Naive thymus-derived CD4-positive, alpha-beta T cell (primary cell): ENCODE measurements at regions not wholly inside any gene's neighbourhood (a gene's known extent, or its start where the extent isn't known, plus 50 kb on each side); places are given as distances from the start of the nearest gene placed in this dataset.
"Not testable (repeated sequence)": the region's sequence is repeated elsewhere in the genome, so short reads cannot be mapped to it uniquely, and the experiment has no call there.

ENCODE experiments used
- ATAC-seq: fragments of 150-1000 bp; cut with Tn5 transposase; 2 replicates; pipeline ENCODE4 v1.10.0; 2021; ENCODE audit warnings: mild to moderate bottlenecking, moderate library complexity
- CTCF ChIA-PET: fragments of 350-600 bp; sonication (Branson Sonifier 250); formaldehyde crosslinking; loops from one replicate; lab custom pipeline; 2021; ENCODE audit warnings: antibody characterized with exemption; lab: Charles Lee
- POLR2A ChIA-PET: fragments of 350-600 bp; sonication (Branson Sonifier 250); formaldehyde crosslinking; loops from one replicate; lab custom pipeline; 2021; ENCODE audit warnings: antibody characterized with exemption, inconsistent platforms; lab: Charles Lee
- DNase-seq, 9 donors: peaks; one replicate each; pipeline versions ENCODE4 v3.0.0 to v3.0.0-alpha.2; 2020 to 2022; ENCODE audit warnings: mixed read lengths in 1 of 9
- H3K27ac ChIP-seq: one replicate; pipeline ENCODE4 v1.7.0; 2013; ENCODE audit warnings: mild to moderate bottlenecking, low read depth, low read length, moderate library complexity
- H3K27me3 ChIP-seq, 2 donors: one replicate each; pipeline ENCODE4 v1.7.0; 2013; ENCODE audit warnings: low read length in 2 of 2, mild to moderate bottlenecking in 2 of 2, moderate library complexity in 2 of 2; ENCODE audit not compliant: control insufficient read depth in 2 of 2, insufficient read depth in 2 of 2
- H3K36me3 ChIP-seq, 3 experiments: 1 replicate in 2 of 3; 2 replicates in 1 of 3; pipeline ENCODE4 v1.7.0; 2013; ENCODE audit warnings: low read length in 3 of 3, mild to moderate bottlenecking in 3 of 3, moderate library complexity in 1 of 3; ENCODE audit not compliant: insufficient read depth in 3 of 3, control insufficient read depth in 2 of 3
- H3K4me1 ChIP-seq, 2 donors: one replicate each; pipeline ENCODE4 v1.7.0; 2013; ENCODE audit warnings: low read length in 2 of 2, mild to moderate bottlenecking in 2 of 2, moderate library complexity in 1 of 2; ENCODE audit not compliant: control insufficient read depth in 2 of 2, insufficient read depth in 2 of 2
- H3K4me3 ChIP-seq: 2 replicates; pipeline ENCODE4 v1.7.0; 2013; ENCODE audit warnings: mild to moderate bottlenecking, low read length
- H3K9me3 ChIP-seq, 3 experiments: 1 replicate in 2 of 3; 2 replicates in 1 of 3; pipeline ENCODE4 v1.7.0; 2013; ENCODE audit warnings: low read length in 3 of 3; ENCODE audit not compliant: control insufficient read depth in 2 of 3
- H3K27ac Mint-ChIP-seq, 9 donors: one replicate each; pipeline ENCODE4 v1.8.0; 2020 to 2022; ENCODE audit warnings: mixed read lengths in 9 of 9, mild to moderate bottlenecking in 8 of 9, moderate library complexity in 5 of 9, inconsistent platforms in 2 of 9
- H3K27me3 Mint-ChIP-seq, 5 donors: one replicate each; pipeline ENCODE4 v1.8.0; 2021 to 2022; ENCODE audit warnings: mixed read lengths in 5 of 5, mild to moderate bottlenecking in 1 of 5
- H3K36me3 Mint-ChIP-seq, 5 donors: one replicate each; pipeline ENCODE4 v1.8.0; 2020 to 2022; ENCODE audit warnings: mixed read lengths in 5 of 5, mild to moderate bottlenecking in 3 of 5, inconsistent platforms in 1 of 5
- H3K4me1 Mint-ChIP-seq, 7 donors: one replicate each; pipeline ENCODE4 v1.8.0; 2020 to 2022; ENCODE audit warnings: mixed read lengths in 7 of 7, mild to moderate bottlenecking in 3 of 7, inconsistent platforms in 1 of 7
- H3K4me3 Mint-ChIP-seq, 10 donors: one replicate each; pipeline ENCODE4 v1.8.0; 2020 to 2022; ENCODE audit warnings: mild to moderate bottlenecking in 10 of 10, mixed read lengths in 10 of 10, moderate library complexity in 6 of 10, inconsistent platforms in 2 of 10
- H3K9me3 Mint-ChIP-seq, 11 donors: one replicate each; pipeline ENCODE4 v1.8.0; 2020 to 2022; ENCODE audit warnings: mixed read lengths in 11 of 11, mild to moderate bottlenecking in 4 of 11, inconsistent platforms in 1 of 11, moderate library complexity in 1 of 11
- intact Hi-C, 2 donors: fragments of 100-400 bp; cut with micrococcal nuclease; formaldehyde crosslinking; loops; one replicate each; pipeline ENCODE4 v1.15.1; 2023

DNA sequence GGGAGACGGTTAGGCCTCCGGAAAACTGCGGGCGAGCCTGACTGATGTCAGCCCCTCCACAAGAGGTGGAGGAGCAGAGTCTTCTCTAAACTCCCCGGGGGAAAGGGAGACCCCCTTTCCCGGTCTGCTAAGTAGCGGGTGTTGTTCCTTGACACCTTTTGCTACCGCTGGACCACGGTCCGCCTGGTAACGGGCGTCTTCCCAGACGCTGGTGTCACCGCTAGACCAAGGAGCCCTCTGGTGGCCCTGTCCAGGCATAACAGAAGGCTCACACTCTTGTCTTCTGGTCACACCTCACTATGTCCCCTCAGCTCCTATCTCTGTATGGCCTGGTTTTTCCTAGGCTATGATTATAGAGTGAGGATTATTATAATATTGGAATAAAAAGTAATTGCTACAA is 513.4 kb downstream of the AMY1C start:
- CTCF ChIA-PET, H3K27me3 Mint-ChIP-seq: not testable (repeated sequence)

DNA sequence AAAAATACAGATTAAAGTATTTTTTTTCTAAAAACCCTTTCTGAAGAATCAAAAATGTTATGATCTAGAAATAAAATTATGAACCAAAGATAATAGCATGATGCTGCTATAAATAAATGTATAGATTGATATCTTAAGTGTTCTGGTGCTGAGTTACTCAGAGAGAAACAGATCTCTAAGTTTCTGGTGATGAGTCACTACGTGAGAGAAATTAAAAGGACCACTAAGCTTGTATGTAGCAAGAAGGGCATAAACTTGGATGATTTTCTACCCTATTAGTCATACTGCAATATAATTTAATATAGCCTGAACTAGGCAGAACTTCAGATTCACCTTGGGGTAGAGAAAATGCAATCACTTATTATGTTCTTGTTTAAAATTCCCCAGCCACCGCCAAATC is 514.8 kb downstream of the AMY1C start:
- CTCF ChIA-PET = no interaction called here
- ATAC-seq = no peak

More for the DNA sequence above, 513.4 kb downstream of the AMY1C start:
- H3K27ac Mint-ChIP-seq, H3K36me3 Mint-ChIP-seq, H3K27ac ChIP-seq, H3K4me3 Mint-ChIP-seq, H3K4me3 ChIP-seq, H3K27me3 ChIP-seq, ATAC-seq, POLR2A ChIA-PET, H3K4me1 Mint-ChIP-seq, intact Hi-C loops, H3K9me3 ChIP-seq, DNase-seq, H3K4me1 ChIP-seq, H3K36me3 ChIP-seq: not testable (repeated sequence)
- peaks cover 0 to 17% (median 7%) of the 10 kb centered on the region in 11 donors for H3K9me3 Mint-ChIP-seq

DNA sequence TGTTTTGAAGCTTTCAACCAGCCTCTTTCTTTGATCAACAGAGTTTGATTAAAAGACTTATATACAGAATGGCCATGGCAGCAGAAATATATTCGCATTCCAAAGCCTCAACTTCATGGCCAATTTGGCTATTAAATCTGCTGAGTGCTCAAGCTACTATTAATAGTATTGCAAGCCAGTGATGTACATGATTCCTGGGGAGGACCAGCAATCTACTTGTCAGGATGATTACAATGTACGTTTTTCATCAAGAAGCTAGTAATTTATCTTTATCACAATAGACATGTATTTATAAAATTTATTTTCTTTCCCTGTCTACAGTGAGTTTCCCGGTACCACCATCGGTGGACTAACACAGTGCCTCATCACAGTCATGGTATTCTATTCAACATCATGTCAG is 515.5 kb downstream of the AMY1C start:
- CTCF ChIA-PET = no interaction called here
- no peaks in the 10 kb centered on the region for H3K4me1 Mint-ChIP-seq
- no peaks in the 10 kb centered on the region for H3K4me1 ChIP-seq
- no peak overlapping the region for H3K4me3 ChIP-seq
- no peak overlapping the region for H3K27ac ChIP-seq
- H3K9me3 ChIP-seq = no peaks in the 10 kb centered on the region
- H3K36me3 Mint-ChIP-seq = peaks cover 0 to 3% (median 0%) of the 10 kb centered on the region in 5 donors
- ATAC-seq = no peak
- intact Hi-C loops = no loop called here
- no peaks in the 10 kb centered on the region for H3K27me3 ChIP-seq
- no peaks in the 10 kb centered on the region for H3K36me3 ChIP-seq
- POLR2A ChIA-PET = no interaction called here
- H3K27ac Mint-ChIP-seq = no peak overlapping the region
- H3K9me3 Mint-ChIP-seq = peaks cover 0 to 14% (median 7%) of the 10 kb centered on the region in 11 donors
- H3K4me3 Mint-ChIP-seq = no peak overlapping the region
- no peak for DNase-seq
- no peaks in the 10 kb centered on the region for H3K27me3 Mint-ChIP-seq

More for the DNA sequence above, 514.8 kb downstream of the AMY1C start:
- Histone ChIP-seq H3K4me1 (no peaks in the 10 kb centered on the region), H3K27ac (no peak overlapping the region), H3K4me3 (no peak overlapping the region), H3K27me3 (no peaks in the 10 kb centered on the region), H3K9me3 (no peaks in the 10 kb centered on the region), H3K36me3 (no peaks in the 10 kb centered on the region)
- POLR2A ChIA-PET = no interaction called here
- no peak overlapping the region for H3K4me3 Mint-ChIP-seq
- no peak overlapping the region for H3K27ac Mint-ChIP-seq
- peaks cover 0 to 18% (median 7%) of the 10 kb centered on the region in 11 donors for H3K9me3 Mint-ChIP-seq
- H3K4me1 Mint-ChIP-seq = no peaks in the 10 kb centered on the region
- H3K27me3 Mint-ChIP-seq = no peaks in the 10 kb centered on the region
- no peak for DNase-seq
- peaks cover 0 to 3% (median 0%) of the 10 kb centered on the region in 5 donors for H3K36me3 Mint-ChIP-seq
- intact Hi-C loops = no loop called here

- CTCF ChIA-PET = no interaction called here
These were observed 516.9 kb downstream of the AMY1C start for GRCh38 chr1:104266612-104267011.

DNA sequence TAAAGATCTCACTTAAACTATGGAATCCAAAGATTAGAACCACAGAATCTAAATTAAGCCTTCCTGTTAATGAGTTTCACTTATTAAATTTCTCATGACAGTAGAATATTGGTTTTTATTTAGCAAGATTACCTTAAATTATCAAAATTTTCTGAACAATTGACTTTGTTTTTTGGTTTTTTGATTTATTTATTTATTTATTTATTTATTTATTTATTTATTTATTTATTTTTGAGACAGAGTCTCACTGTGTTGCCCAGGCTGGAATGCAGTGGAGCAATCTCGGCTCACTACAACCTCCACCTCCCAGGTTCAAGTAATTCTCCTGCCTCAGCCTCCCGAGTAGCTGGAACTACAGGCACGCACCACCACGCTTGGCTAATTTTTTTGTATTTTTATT is 538.6 kb downstream of the AMY1C start:
- H3K4me1 Mint-ChIP-seq, intact Hi-C loops, H3K36me3 ChIP-seq, H3K4me3 Mint-ChIP-seq, H3K36me3 Mint-ChIP-seq, H3K27ac Mint-ChIP-seq, POLR2A ChIA-PET, H3K27ac ChIP-seq, H3K4me3 ChIP-seq, H3K9me3 ChIP-seq, DNase-seq, H3K27me3 ChIP-seq, ATAC-seq, H3K27me3 Mint-ChIP-seq, H3K4me1 ChIP-seq, CTCF ChIA-PET: not testable (repeated sequence)
- peaks cover 0 to 22% (median 10%) of the 10 kb centered on the region in 11 donors for H3K9me3 Mint-ChIP-seq

More at GRCh38 chr1:104266612-104267011, 516.9 kb downstream of the AMY1C start:
- peaks cover 0 to 14% (median 7%) of the 10 kb centered on the region in 11 donors for H3K9me3 Mint-ChIP-seq
- H3K36me3 Mint-ChIP-seq = no peaks in the 10 kb centered on the region
- DNase-seq (no peak), ATAC-seq (no peak)
- no peaks in the 10 kb centered on the region for H3K4me1 Mint-ChIP-seq
- no peak overlapping the region for H3K4me3 Mint-ChIP-seq
- POLR2A ChIA-PET = no interaction called here
- intact Hi-C loops = no loop called here
- H3K9me3 ChIP-seq = no peaks in the 10 kb centered on the region
- no peak overlapping the region for H3K4me3 ChIP-seq
- H3K27me3 ChIP-seq = no peaks in the 10 kb centered on the region
- no peaks in the 10 kb centered on the region for H3K4me1 ChIP-seq
- no peaks in the 10 kb centered on the region for H3K27me3 Mint-ChIP-seq
- H3K27ac Mint-ChIP-seq = no peak overlapping the region
- no peaks in the 10 kb centered on the region for H3K36me3 ChIP-seq
- no peak overlapping the region for H3K27ac ChIP-seq

DNA sequence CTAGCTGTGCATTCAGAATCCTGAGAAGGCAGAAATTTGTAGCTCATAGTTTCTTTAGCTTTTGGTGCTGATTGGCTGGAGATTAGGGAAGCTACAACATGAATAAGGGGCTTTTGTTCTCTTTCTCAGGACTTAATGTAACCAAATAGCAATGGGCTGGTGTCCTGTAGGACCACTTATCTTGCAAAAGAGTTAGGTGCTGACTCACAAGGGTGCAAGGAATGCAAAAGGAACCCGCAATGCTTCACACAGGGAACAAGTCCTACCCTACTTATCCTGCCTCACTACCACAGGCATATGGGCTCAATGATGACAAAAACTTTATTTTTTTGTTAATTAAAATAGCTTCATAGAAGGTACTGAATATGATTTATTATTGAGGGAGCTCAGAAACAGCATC is 541.5 kb downstream of the AMY1C start:
- POLR2A ChIA-PET = no interaction called here

GRCh38 chr1:104294259-104294658 is 544.6 kb downstream of the AMY1C start:
- Mint-ChIP-seq H3K27ac (no peak overlapping the region), H3K36me3 (peaks cover 0 to 4% (median 0%) of the 10 kb centered on the region in 5 donors), H3K4me1 (no peaks in the 10 kb centered on the region), H3K9me3 (peaks cover 2 to 14% (median 8%) of the 10 kb centered on the region in 11 donors), H3K4me3 (no peak overlapping the region), H3K27me3 (no peaks in the 10 kb centered on the region)
- CTCF ChIA-PET = no interaction called here
- Histone ChIP-seq H3K9me3 (no peaks in the 10 kb centered on the region), H3K27ac (no peak overlapping the region), H3K27me3 (no peaks in the 10 kb centered on the region), H3K4me3 (no peak overlapping the region), H3K36me3 (no peaks in the 10 kb centered on the region), H3K4me1 (no peaks in the 10 kb centered on the region)
- DNase-seq (no peak), ATAC-seq (no peak)
- intact Hi-C loops = no loop called here
- POLR2A ChIA-PET = no interaction called here

More for the DNA sequence above, 541.5 kb downstream of the AMY1C start:
- CTCF ChIA-PET = no interaction called here
- Histone ChIP-seq H3K4me1 (no peaks in the 10 kb centered on the region), H3K9me3 (no peaks in the 10 kb centered on the region), H3K27me3 (no peaks in the 10 kb centered on the region), H3K27ac (no peak overlapping the region), H3K36me3 (no peaks in the 10 kb centered on the region), H3K4me3 (no peak overlapping the region)
- no peaks in the 10 kb centered on the region for H3K4me1 Mint-ChIP-seq
- DNase-seq (no peak), ATAC-seq (no peak)
- H3K27ac Mint-ChIP-seq = no peak overlapping the region
- H3K9me3 Mint-ChIP-seq = peaks cover 0 to 18% (median 9%) of the 10 kb centered on the region in 11 donors
- intact Hi-C loops = no loop called here
- no peaks in the 10 kb centered on the region for H3K27me3 Mint-ChIP-seq
- peaks cover 0 to 4% (median 0%) of the 10 kb centered on the region in 5 donors for H3K36me3 Mint-ChIP-seq
- no peak overlapping the region for H3K4me3 Mint-ChIP-seq
